ENCODE measurements at regions not wholly inside any gene's neighbourhood (a gene's known extent, or its start where the extent isn't known, plus 50 kb on each side); places are given as distances from the start of the nearest gene placed in this dataset.
A peak's percentile ranks its signal among the peaks of the same experiment; 100 is the strongest.

DNA sequence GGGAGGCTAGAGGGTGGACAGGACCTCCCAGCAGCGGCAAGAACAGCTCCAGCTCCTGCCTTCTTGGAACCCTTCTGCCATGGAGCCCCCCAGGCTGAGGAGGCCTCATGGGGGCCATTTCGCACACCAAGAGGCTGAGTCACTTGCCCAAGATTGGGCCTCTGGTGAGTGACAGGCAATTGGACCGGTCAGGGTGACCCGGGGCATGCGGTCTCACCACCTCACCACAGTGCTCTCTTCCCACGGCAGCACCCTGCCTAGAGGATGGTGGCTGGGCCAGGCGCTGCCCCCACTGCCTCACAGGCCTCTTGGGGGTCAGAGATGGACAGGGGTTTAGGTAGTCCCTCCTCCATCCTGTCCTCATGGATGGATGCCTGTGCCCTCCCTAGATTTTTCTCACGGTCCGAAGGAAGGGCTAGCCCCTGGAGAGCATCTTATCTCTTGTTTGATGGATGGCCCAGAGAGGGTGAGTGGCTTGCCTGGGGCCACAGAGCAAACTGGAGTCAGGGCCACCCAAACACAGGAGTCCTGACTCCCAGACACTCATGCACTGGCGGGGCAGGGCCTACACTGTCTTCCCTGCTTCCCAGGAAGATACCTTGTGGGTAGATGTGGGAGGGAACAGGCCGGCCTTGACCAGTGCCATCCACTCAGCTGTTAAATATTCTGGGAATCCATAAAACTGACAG is 119.2 kb downstream of the INHBB start:
- TF ChIP-seq, protein P1, sequence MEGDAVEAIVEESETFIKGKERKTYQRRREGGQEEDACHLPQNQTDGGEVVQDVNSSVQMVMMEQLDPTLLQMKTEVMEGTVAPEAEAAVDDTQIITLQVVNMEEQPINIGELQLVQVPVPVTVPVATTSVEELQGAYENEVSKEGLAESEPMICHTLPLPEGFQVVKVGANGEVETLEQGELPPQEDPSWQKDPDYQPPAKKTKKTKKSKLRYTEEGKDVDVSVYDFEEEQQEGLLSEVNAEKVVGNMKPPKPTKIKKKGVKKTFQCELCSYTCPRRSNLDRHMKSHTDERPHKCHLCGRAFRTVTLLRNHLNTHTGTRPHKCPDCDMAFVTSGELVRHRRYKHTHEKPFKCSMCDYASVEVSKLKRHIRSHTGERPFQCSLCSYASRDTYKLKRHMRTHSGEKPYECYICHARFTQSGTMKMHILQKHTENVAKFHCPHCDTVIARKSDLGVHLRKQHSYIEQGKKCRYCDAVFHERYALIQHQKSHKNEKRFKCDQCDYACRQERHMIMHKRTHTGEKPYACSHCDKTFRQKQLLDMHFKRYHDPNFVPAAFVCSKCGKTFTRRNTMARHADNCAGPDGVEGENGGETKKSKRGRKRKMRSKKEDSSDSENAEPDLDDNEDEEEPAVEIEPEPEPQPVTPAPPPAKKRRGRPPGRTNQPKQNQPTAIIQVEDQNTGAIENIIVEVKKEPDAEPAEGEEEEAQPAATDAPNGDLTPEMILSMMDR (IDR thresholded peaks at IDR 0.05) = no peak
- TF ChIP-seq EZH2 (IDR thresholded peaks at IDR 0.05) (no peak), EZH2phosphoT487 (IDR thresholded peaks at IDR 0.05) (peak; percentile 2)
